Brain microvascular endothelial cell (primary cell): ENCODE measurements at regions not wholly inside any gene's neighbourhood (a gene's known extent, or its start where the extent isn't known, plus 50 kb on each side); places are given as distances from the start of the nearest gene placed in this dataset.

Experiments
- DNase-seq: peaks from one replicate; pipeline ENCODE4 v3.0.0-alpha.2; 2020
- H3K27ac ChIP-seq: fragments of 250-450 bp; sonication (Bioruptor Pico); 2 replicates; pipeline ENCODE4 v1.5.1; 2020; ENCODE audit warnings: mild to moderate bottlenecking, moderate library complexity
- H3K27me3 ChIP-seq: fragments of 250-450 bp; sonication (Bioruptor Pico); replicated peaks from 2 replicates; pipeline ENCODE4 v1.5.1; 2020; ENCODE audit warnings: mild to moderate bottlenecking
- H3K36me3 ChIP-seq: fragments of 250-450 bp; sonication (Bioruptor Pico); replicated peaks from 2 replicates; pipeline ENCODE4 v1.5.1; 2020; ENCODE audit warnings: mild to moderate bottlenecking
- H3K4me3 ChIP-seq: 2 replicates; pipeline ENCODE4 v1.5.1; 2011; ENCODE audit warnings: low read depth, mild to moderate bottlenecking, control low read depth, low read length, moderate library complexity
- CTCF ChIP-seq: IDR thresholded peaks from 2 replicates; pipeline ENCODE4 v1.5.1; 2011; ENCODE audit warnings: low read depth, mild to moderate bottlenecking, moderate library complexity, low read length, control low read depth, inconsistent platforms; ENCODE audit errors: missing control alignments
- in situ Hi-C: cut with HindIII; loops from 2 replicates; pipeline ENCODE4 v1.10.0; 2017; ENCODE audit warnings: low sequenced_read_pairs, low pct_ligation_motif_present

DNA sequence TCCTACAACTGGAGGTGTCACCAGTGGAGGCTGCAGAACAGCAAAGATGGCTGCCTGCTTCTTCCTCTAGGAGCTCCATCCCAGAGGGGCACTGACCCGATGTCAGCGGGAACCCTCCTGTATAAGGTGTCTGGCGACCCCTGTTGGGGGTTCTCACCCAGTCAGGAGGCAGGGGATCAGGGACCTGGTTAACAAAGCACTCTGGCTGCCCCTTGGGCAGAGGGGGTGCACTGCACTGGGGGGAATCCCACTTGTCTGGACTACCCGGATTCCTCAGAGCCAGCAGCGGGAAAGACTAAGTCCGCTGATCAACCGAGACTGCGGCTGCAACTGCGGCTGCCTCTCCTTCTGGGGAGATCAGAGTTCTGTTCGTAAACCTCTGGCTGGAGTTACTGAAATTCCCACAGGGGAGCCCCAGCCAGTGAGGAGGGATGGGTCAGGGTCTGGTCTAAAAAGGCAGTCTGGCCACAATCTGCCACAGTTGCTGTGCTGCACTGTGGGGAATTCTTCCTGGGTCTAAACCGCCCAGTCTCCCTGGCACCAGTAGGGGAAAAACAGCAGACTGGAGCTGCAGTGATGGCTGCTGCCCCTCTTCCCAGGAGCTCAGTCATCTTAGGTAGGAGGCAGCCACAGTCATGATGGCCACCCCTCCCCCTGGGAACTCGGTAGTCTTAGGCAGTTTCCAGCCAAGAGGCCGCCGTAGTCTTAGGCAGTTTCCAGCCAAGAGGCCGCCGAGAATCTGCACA, 213.4 kb downstream of the CYB561 start:
- Histone ChIP-seq H3K27ac (no peak overlapping the region), H3K27me3 (no peaks in the 10 kb centered on the region), H3K4me3 (no peak overlapping the region), H3K36me3 (no peaks in the 10 kb centered on the region)
- no peak for DNase-seq
- in situ Hi-C loops = no loop called here
- TF ChIP-seq CTCF = no peak

DNA sequence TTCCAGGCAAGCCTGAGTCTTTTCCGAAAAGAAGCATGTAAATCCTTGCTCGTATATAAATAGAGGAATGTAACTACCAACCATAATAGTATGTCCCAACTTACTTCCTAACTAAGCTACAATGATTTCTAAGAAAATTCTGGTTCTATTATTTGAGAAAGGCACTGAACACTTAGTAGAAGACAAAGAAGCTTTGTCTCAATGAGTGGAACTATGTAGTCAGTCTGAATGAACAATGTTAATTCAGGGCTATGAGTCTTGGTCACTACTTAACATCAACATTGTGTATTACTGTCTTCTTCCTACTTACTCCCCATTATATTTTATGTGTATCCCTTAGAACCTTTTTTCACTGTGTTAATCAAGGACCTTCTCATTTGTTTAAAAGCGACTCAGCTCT, 206.0 kb downstream of the CYB561 start:
- no peak overlapping the region for H3K27ac ChIP-seq
- no peak for TF ChIP-seq CTCF
- in situ Hi-C loops = no loop called here
- H3K27me3 ChIP-seq = no peaks in the 10 kb centered on the region
- H3K36me3 ChIP-seq = no peaks in the 10 kb centered on the region
- H3K4me3 ChIP-seq = no peak overlapping the region
- DNase-seq = no peak

DNA sequence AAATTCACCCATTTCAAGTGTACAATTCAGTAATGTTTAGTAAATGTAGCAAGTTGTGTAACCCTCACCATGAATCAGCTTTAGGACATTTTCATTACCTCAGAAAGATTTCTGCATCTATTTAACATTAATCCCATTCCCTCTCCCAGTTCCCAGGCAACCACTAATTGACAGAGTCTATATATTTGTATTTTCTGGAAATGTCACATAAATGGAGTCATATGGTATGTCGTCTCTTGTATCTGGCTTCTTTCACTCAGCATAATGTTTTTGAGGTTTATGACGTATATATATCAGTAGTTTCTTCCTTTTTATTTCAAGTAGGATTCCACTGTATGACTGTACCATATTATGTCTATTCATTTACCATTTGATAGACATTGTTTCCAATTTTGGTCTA, 199.8 kb downstream of the CYB561 start:
- in situ Hi-C loops = no loop called here

GRCh38 chr17:63247706-63248105, 198.4 kb downstream of the CYB561 start:
- no peaks in the 10 kb centered on the region for H3K27me3 ChIP-seq
- in situ Hi-C loops = no loop called here
- TF ChIP-seq CTCF = no peak
- DNase-seq = no peak
- no peaks in the 10 kb centered on the region for H3K36me3 ChIP-seq
- H3K4me3 ChIP-seq = no peak overlapping the region
- H3K27ac ChIP-seq = no peak overlapping the region

More for the DNA sequence above, 199.8 kb downstream of the CYB561 start:
- Histone ChIP-seq H3K36me3 (no peaks in the 10 kb centered on the region), H3K4me3 (no peak overlapping the region), H3K27me3 (no peaks in the 10 kb centered on the region), H3K27ac (no peak overlapping the region)
- DNase-seq = no peak
- TF ChIP-seq CTCF = no peak

DNA sequence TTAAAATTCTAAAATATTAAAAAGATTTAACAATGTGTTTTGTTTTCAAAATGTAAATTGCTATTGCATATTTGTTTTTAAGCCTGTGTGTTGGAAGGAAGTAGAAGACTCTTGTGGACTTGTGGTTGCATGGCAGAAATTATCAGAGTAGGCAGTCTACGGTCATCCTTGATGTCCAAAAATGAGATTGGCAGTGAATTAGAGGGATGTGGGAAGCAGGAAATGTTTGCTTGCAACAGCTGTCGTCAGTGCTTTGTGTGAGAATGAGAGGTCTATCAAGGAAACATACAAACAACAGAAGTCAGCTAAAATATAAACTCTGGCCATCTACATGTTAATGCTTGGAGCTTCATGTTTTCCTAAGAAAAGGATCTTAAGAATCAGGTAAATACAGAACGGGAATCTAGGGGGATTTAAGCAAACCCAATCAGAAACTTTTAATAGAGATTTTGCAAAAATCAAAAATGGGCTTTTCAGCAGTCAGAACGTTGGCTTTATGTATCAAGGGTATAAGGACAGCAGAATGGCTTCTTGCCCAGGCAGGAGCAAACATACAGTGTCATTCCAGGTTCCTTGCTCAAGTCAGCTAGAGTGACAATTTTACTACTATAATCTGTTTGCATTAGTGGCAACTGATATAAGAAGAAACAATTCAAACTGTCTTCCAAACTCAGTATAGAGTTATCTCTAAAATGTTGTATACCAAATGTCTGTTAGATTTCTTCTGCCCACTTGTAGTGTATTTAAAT, 196.7 kb downstream of the CYB561 start:
- Histone ChIP-seq H3K36me3 (no peaks in the 10 kb centered on the region), H3K27ac (no peak overlapping the region), H3K4me3 (no peak overlapping the region), H3K27me3 (no peaks in the 10 kb centered on the region)
- in situ Hi-C loops = no loop called here
- no peak for DNase-seq
- no peak for TF ChIP-seq CTCF
